ENCODE measurements at regions not wholly inside any gene's neighbourhood (a gene's known extent, or its start where the extent isn't known, plus 50 kb on each side); places are given as distances from the start of the nearest gene placed in this dataset.

GRCh38 chr2:763766-764525 is 86.7 kb upstream of the TMEM18 start:
- TF ChIP-seq MAX (IDR thresholded peaks at IDR 0.05), result no peak
- no peak for TF ChIP-seq CTCF (IDR thresholded peaks at IDR 0.05; ENCODE audit: control extremely low read depth in 1 of 3, insufficient read depth in 1 of 3, low read depth in 1 of 3, low read length in 3 of 3)
- no peak for TF ChIP-seq CTBP2 (IDR thresholded peaks at IDR 0.05; ENCODE audit: borderline replicate concordance, insufficient read depth, insufficient read length, low read length)
- TF ChIP-seq ATF2 (IDR thresholded peaks at IDR 0.05; ENCODE audit: low read length), result no peak
- no peak for TF ChIP-seq CHD2 (IDR thresholded peaks at IDR 0.05; ENCODE audit: low read length)
- no peak for TF ChIP-seq NANOG (IDR thresholded peaks at IDR 0.05; ENCODE audit: insufficient read depth, low read depth, low read length, poor library complexity, severe bottlenecking)
- no peak for TF ChIP-seq SAP30 (IDR thresholded peaks at IDR 0.05; ENCODE audit: insufficient read depth, insufficient replicate concordance, low read length)
- no peak for TF ChIP-seq POLR2AphosphoS5 (IDR thresholded peaks at IDR 0.05; ENCODE audit: low read depth, low read length)
- TF ChIP-seq USF2 (IDR thresholded peaks at IDR 0.05; ENCODE audit: low read length), result no peak
- no peak for TF ChIP-seq SP1 (IDR thresholded peaks at IDR 0.05; ENCODE audit: low read depth, low read length)
